SU-DHL-6 (cell line): ENCODE measurements at regions not wholly inside any gene's neighbourhood (a gene's known extent, or its start where the extent isn't known, plus 50 kb on each side); places are given as distances from the start of the nearest gene placed in this dataset.

Source experiments
- EZH2phosphoT487 ChIP-seq: fragments of 200-600 bp; sonication (generic), shearing (Covaris generic); conservative IDR thresholded peaks from 2 replicates; pipeline ENCODE4 v1.6.1; 2018; ENCODE audit warnings: mild to moderate bottlenecking, antibody characterized with exemption, low read length, moderate library complexity, mixed read lengths
- TF ChIP-seq, protein P1 (sequence below): fragments of 200-600 bp; sonication (generic); IDR thresholded peaks from one replicate; pipeline ENCODE4 v1.5.1; 2017; ENCODE audit warnings: antibody characterized with exemption, mild to moderate bottlenecking, low read length, moderate library complexity; ENCODE audit not compliant: insufficient read depth, poor library complexity, severe bottlenecking

- TF ChIP-seq, protein P1, sequence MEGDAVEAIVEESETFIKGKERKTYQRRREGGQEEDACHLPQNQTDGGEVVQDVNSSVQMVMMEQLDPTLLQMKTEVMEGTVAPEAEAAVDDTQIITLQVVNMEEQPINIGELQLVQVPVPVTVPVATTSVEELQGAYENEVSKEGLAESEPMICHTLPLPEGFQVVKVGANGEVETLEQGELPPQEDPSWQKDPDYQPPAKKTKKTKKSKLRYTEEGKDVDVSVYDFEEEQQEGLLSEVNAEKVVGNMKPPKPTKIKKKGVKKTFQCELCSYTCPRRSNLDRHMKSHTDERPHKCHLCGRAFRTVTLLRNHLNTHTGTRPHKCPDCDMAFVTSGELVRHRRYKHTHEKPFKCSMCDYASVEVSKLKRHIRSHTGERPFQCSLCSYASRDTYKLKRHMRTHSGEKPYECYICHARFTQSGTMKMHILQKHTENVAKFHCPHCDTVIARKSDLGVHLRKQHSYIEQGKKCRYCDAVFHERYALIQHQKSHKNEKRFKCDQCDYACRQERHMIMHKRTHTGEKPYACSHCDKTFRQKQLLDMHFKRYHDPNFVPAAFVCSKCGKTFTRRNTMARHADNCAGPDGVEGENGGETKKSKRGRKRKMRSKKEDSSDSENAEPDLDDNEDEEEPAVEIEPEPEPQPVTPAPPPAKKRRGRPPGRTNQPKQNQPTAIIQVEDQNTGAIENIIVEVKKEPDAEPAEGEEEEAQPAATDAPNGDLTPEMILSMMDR = no peak
- no peak for TF ChIP-seq EZH2phosphoT487
Observed at GRCh38 chr2:240359695-240360094, 75.8 kb upstream of the GPC1 start.
